A549 (cell line): ENCODE measurements at regions not wholly inside any gene's neighbourhood (a gene's known extent, or its start where the extent isn't known, plus 50 kb on each side); places are given as distances from the start of the nearest gene placed in this dataset.

ENCODE experiments used
- ATAC-seq, 2 experiments: fragments of 200-7000 bp in 1 of 2; fragments of >200 bp in 1 of 2; cut with Nextera tagmentation in 1 of 2; cut with Tn5 transposase in 1 of 2; 3 replicates each; pipeline versions ENCODE4 v1.8.0 to v1.9.1; 2018 to 2020; ENCODE audit warnings: mild to moderate bottlenecking in 1 of 2, moderate library complexity in 1 of 2
- CTCF ChIA-PET: fragments of 300-600 bp; sonication (Branson Sonifier 250); formaldehyde crosslinking; extraction: SDS; loops from one replicate; lab custom pipeline; 2021; ENCODE audit warnings: antibody characterized with exemption, inconsistent platforms; lab: Yijun Ruan, JAX
- POLR2A ChIA-PET: fragments of 350-600 bp; formaldehyde crosslinking; extraction: SDS; loops from one replicate; lab custom pipeline; 2021; ENCODE audit warnings: antibody characterized with exemption, inconsistent platforms; lab: Yijun Ruan, JAX
- DNase-seq, 2 experiments: peaks; one replicate each; pipeline versions ENCODE4 v3.0.0 to v3.0.0-alpha.2; 2011 to 2016; ENCODE audit warnings: low read depth in 1 of 2, low spot score in 1 of 2
- FAIRE-seq: peaks from 2 replicates; lab custom pipeline; 2011; peaks lifted over from hg19 to GRCh38; lab: Jason Lieb, UNC
- H3K27ac ChIP-seq, 2 experiments: fragments of >200 bp; sonication (Bioruptor Twin); formaldehyde crosslinking; 3 replicates each; pipeline ENCODE4 v1.5.1; 2016 to 2017
- H3K4me1 ChIP-seq: fragments of >200 bp; sonication (Bioruptor Twin); formaldehyde crosslinking; 3 replicates; pipeline ENCODE4 v1.6.1; 2016
- H3K4me2 ChIP-seq: fragments of >200 bp; sonication (Bioruptor Twin); formaldehyde crosslinking; 3 replicates; pipeline ENCODE4 v1.6.1; 2016
- H3K4me3 ChIP-seq: fragments of >200 bp; sonication (Bioruptor Twin); formaldehyde crosslinking; 3 replicates; pipeline ENCODE4 v1.5.1; 2016
- H3K9me3 ChIP-seq: fragments of >200 bp; sonication (Bioruptor Twin); formaldehyde crosslinking; 3 replicates; pipeline ENCODE4 v1.6.1; 2016
- BHLHE40 ChIP-seq: IDR thresholded peaks from 2 replicates; pipeline ENCODE4 v1.6.1; 2012; ENCODE audit warnings: low read depth, low read length, inconsistent platforms
- CBX2 ChIP-seq: fragments of 200-600 bp; sonication (generic); IDR thresholded peaks from 2 replicates; pipeline ENCODE4 v1.6.1; 2016; ENCODE audit warnings: low read depth, mild to moderate bottlenecking, borderline replicate concordance
- CBX8 ChIP-seq: fragments of 200-600 bp; sonication (generic); IDR thresholded peaks from 2 replicates; pipeline ENCODE4 v1.6.1; 2016
- CEBPB ChIP-seq, 2 experiments: fragments of >200 bp in 1 of 2; sonication (Bioruptor Twin) in 1 of 2; formaldehyde crosslinking in 1 of 2; IDR thresholded peaks; 2 replicates each; pipeline ENCODE4 v1.6.1; 2012 to 2016
- CHD2 ChIP-seq: fragments of 150-350 bp; IDR thresholded peaks from 2 replicates; pipeline ENCODE4 v1.6.1; 2014; ENCODE audit warnings: low read length; ENCODE audit not compliant: partially characterized antibody
- CHD4 ChIP-seq: fragments of 200-600 bp; sonication (generic); IDR thresholded peaks from 2 replicates; pipeline ENCODE4 v1.6.1; 2016; ENCODE audit warnings: antibody characterized with exemption, mild to moderate bottlenecking, borderline replicate concordance
- EHMT2 ChIP-seq: fragments of 200-600 bp; sonication (generic); IDR thresholded peaks from 2 replicates; pipeline ENCODE4 v1.6.1; 2016; ENCODE audit warnings: antibody characterized with exemption, low read depth, mild to moderate bottlenecking, moderate library complexity
- ELK1 ChIP-seq: fragments of 150-350 bp; IDR thresholded peaks from 2 replicates; pipeline ENCODE4 v1.6.1; 2014; ENCODE audit warnings: low read depth, mild to moderate bottlenecking, low read length
- EP300 ChIP-seq, 2 experiments: fragments of >200 bp; sonication (Bioruptor Twin); formaldehyde crosslinking; IDR thresholded peaks; 2 replicates in 1 of 2; 3 replicates in 1 of 2; pipeline ENCODE4 v1.6.1; 2016 to 2017
- ESRRA ChIP-seq: fragments of 150-350 bp; IDR thresholded peaks from 2 replicates; pipeline ENCODE4 v1.6.1; 2014; ENCODE audit warnings: mild to moderate bottlenecking, low read length, borderline replicate concordance
- FOSB ChIP-seq: fragments of 250-450 bp; sonication (Bioruptor Pico); IDR thresholded peaks from 2 replicates; pipeline ENCODE4 v1.5.0; 2020; ENCODE audit warnings: mild to moderate bottlenecking, moderate library complexity
- FOSL2 ChIP-seq, 2 experiments: fragments of 450-650 bp in 1 of 2; fragments of >200 bp in 1 of 2; sonication (Bioruptor Twin) in 1 of 2; formaldehyde crosslinking; IDR thresholded peaks; 2 replicates each; pipeline versions ENCODE4 v1.5.0 to v1.6.1; 2016 to 2020; ENCODE audit warnings: mild to moderate bottlenecking in 1 of 2, moderate library complexity in 1 of 2
- FOXS1 ChIP-seq: fragments of 250-450 bp; sonication (Bioruptor Pico); IDR thresholded peaks from 2 replicates; pipeline ENCODE4 v1.5.0; 2020; ENCODE audit warnings: mild to moderate bottlenecking, moderate library complexity
- GATA3 ChIP-seq: IDR thresholded peaks from 2 replicates; pipeline ENCODE4 v1.6.1; 2012; ENCODE audit warnings: borderline replicate concordance
- HDAC2 ChIP-seq: fragments of 200-600 bp; sonication (generic); IDR thresholded peaks from 2 replicates; pipeline ENCODE4 v1.6.1; 2016
- HMGXB4 ChIP-seq: fragments of 250-450 bp; sonication (Bioruptor Pico); IDR thresholded peaks from 2 replicates; pipeline ENCODE4 v1.5.0; 2021; ENCODE audit warnings: mild to moderate bottlenecking, moderate library complexity, borderline replicate concordance
- HOXA7 ChIP-seq: fragments of 250-450 bp; sonication (Bioruptor Pico); IDR thresholded peaks from 2 replicates; pipeline ENCODE4 v1.5.0; 2020; ENCODE audit warnings: mild to moderate bottlenecking, moderate library complexity
- HOXB13 ChIP-seq: fragments of 250-450 bp; sonication (Bioruptor Pico); IDR thresholded peaks from 2 replicates; pipeline ENCODE4 v1.5.0; 2020; ENCODE audit warnings: low read depth, mild to moderate bottlenecking, moderate library complexity
- HOXB5 ChIP-seq: fragments of 250-450 bp; sonication (Bioruptor Pico); IDR thresholded peaks from 2 replicates; pipeline ENCODE4 v1.5.0; 2020; ENCODE audit warnings: mild to moderate bottlenecking, moderate library complexity
- KDM5A ChIP-seq: fragments of 200-600 bp; sonication (generic); IDR thresholded peaks from 2 replicates; pipeline ENCODE4 v1.6.1; 2016; ENCODE audit warnings: antibody characterized with exemption, mild to moderate bottlenecking
- PBX3 ChIP-seq: IDR thresholded peaks from 2 replicates; pipeline ENCODE4 v1.6.1; 2012
- PHF8 ChIP-seq: fragments of 200-600 bp; sonication (generic); IDR thresholded peaks from 2 replicates; pipeline ENCODE4 v1.6.1; 2016; ENCODE audit warnings: low read depth, mild to moderate bottlenecking, antibody characterized with exemption, moderate library complexity, borderline replicate concordance
- POLR2AphosphoS2 ChIP-seq: conservative IDR thresholded peaks from 2 replicates; pipeline ENCODE4 v1.6.1; 2012; ENCODE audit warnings: low read length, improper control_type of control experiment, inconsistent platforms
- TP53 ChIP-seq: fragments of 250-450 bp; sonication (Bioruptor Pico); IDR thresholded peaks from 2 replicates; pipeline ENCODE4 v1.5.0; 2021; ENCODE audit warnings: mild to moderate bottlenecking, moderate library complexity
- USF2 ChIP-seq: fragments of 450-650 bp; IDR thresholded peaks from 2 replicates; pipeline ENCODE4 v1.6.1; 2014; ENCODE audit warnings: antibody characterized with exemption
- ZC3H11A ChIP-seq: fragments of 450-650 bp; IDR thresholded peaks from 2 replicates; pipeline ENCODE4 v1.6.1; 2014; ENCODE audit warnings: antibody characterized with exemption, mild to moderate bottlenecking
- WGBS: methylation state at CpG from one replicate; pipeline ENCODE4 v1.1.6; 2017; ENCODE audit errors: missing lambda C conversion rate; 5-methylcytosine and 5-hydroxymethylcytosine counted together

- no peak for TF ChIP-seq USF2
- TF ChIP-seq HOXA7 = no peak
- no peak for TF ChIP-seq PBX3
- no peak for TF ChIP-seq CHD2
- TF ChIP-seq EHMT2 = no peak
- no peak for TF ChIP-seq TP53 (CRISPR knock-in tag)
- no peak for TF ChIP-seq FOSL2 (IDR thresholded peaks at IDR 0.05)
- TF ChIP-seq FOSL2 (CRISPR knock-in tag; IDR thresholded peaks at IDR 0.05) = no peak
- no peak for TF ChIP-seq ZC3H11A
These were observed 1520.8 kb upstream of the CDH6 start (continued) for GRCh38 chr5:29672678-29673077.

GRCh38 chr5:29662876-29663275 lies 1530.6 kb upstream of the CDH6 start:
- H3K9me3 ChIP-seq = peaks cover 11% of the 10 kb centered on the region; the same call in 2 of the 3 replicates
- no peak for TF ChIP-seq PHF8
- no peak for TF ChIP-seq CBX8
- TF ChIP-seq CBX2 = no peak
- TF ChIP-seq FOSL2 (IDR thresholded peaks at IDR 0.05) = no peak
- no peak for TF ChIP-seq FOSL2 (CRISPR knock-in tag; IDR thresholded peaks at IDR 0.05)
- TF ChIP-seq FOSB (CRISPR knock-in tag) = no peak
- no peak for TF ChIP-seq HOXB5
- no peak for TF ChIP-seq BHLHE40
- no peak for TF ChIP-seq HMGXB4 (CRISPR knock-in tag)
- TF ChIP-seq HOXB13 = no peak
- TF ChIP-seq CHD4 = no peak
- no peak for TF ChIP-seq GATA3
- no peak overlapping the region for H3K27ac ChIP-seq
- H3K4me2 ChIP-seq = no peak overlapping the region
- FAIRE-seq = no peak
- no peak overlapping the region for H3K4me3 ChIP-seq
- ChIA-PET CTCF (no interaction called here), POLR2A (no interaction called here)
- H3K4me1 ChIP-seq = no peaks in the 10 kb centered on the region
- WGBS = 24% methylated on average over 2 of the region's 2 CpGs
- no peak for DNase-seq
- ATAC-seq = no peak

GRCh38 chr5:29654954-29655353 lies 1538.5 kb upstream of the CDH6 start:
- no peak for DNase-seq
- no peaks in the 10 kb centered on the region for H3K4me1 ChIP-seq
- CTCF ChIA-PET = no interaction called here

More at GRCh38 chr5:29654954-29655353, 1538.5 kb upstream of the CDH6 start:
- no peak overlapping the region for H3K4me2 ChIP-seq
- ATAC-seq = no peak
- H3K9me3 ChIP-seq = no peaks in the 10 kb centered on the region
- 3% methylated on average over 1 of the region's 1 CpG for whole genome bisulfite sequencing
- no peak for TF ChIP-seq ZC3H11A
- TF ChIP-seq ESRRA = no peak
- TF ChIP-seq EP300 (IDR thresholded peaks at IDR 0.05) = no peak
- TF ChIP-seq ELK1 = no peak
- TF ChIP-seq CEBPB (IDR thresholded peaks at IDR 0.05) = no peak
- TF ChIP-seq KDM5A = no peak
- TF ChIP-seq POLR2AphosphoS2 = no peak
- TF ChIP-seq HDAC2 = no peak
- no peak for TF ChIP-seq FOXS1 (CRISPR knock-in tag)
- TF ChIP-seq, all 56 proteins: peak for 0
- no peak for FAIRE-seq
- POLR2A ChIA-PET = no interaction called here
- H3K27ac ChIP-seq = no peak overlapping the region
- no peak overlapping the region for H3K4me3 ChIP-seq
